ENCODE measurements at regions not wholly inside any gene's neighbourhood (a gene's known extent, or its start where the extent isn't known, plus 50 kb on each side); places are given as distances from the start of the nearest gene placed in this dataset.
A peak's percentile ranks its signal among the peaks of the same experiment; 100 is the strongest.

GRCh38 chr18:10057894-10058791, 144.3 kb downstream of the VAPA start:
- peak; percentile 30 for ATAC-seq
- Histone ChIP-seq H3K4me3 (no peak overlapping the region), H3K36me3 (ENCODE audit: low read depth) (no peaks in the 10 kb centered on the region), H3K9me3 (no peaks in the 10 kb centered on the region), H3K4me1 (ENCODE audit: low read depth) (peaks cover 2% of the 10 kb centered on the region)
- intact Hi-C loops (cut with DNase I, micrococcal nuclease) = no loop called here
- DNase-seq = no peak
- TF ChIP-seq CTCF (IDR thresholded peaks at IDR 0.05) = no peak

GRCh38 chr18:10059610-10060468, 146.0 kb downstream of the VAPA start:
- intact Hi-C loops (cut with DNase I, micrococcal nuclease) = no loop called here
- Histone ChIP-seq H3K36me3 (ENCODE audit: low read depth) (no peaks in the 10 kb centered on the region), H3K4me3 (no peak overlapping the region), H3K4me1 (ENCODE audit: low read depth) (peaks cover 2% of the 10 kb centered on the region), H3K9me3 (no peaks in the 10 kb centered on the region)
- no peak for TF ChIP-seq CTCF (IDR thresholded peaks at IDR 0.05)
- ATAC-seq (no peak), DNase-seq (no peak)

GRCh38 chr18:10060469-10060782, 146.6 kb downstream of the VAPA start:
- intact Hi-C loops (cut with DNase I, micrococcal nuclease) = no loop called here
- H3K9me3 ChIP-seq = no peaks in the 10 kb centered on the region
- ATAC-seq (no peak), DNase-seq (no peak)
- TF ChIP-seq CTCF (IDR thresholded peaks at IDR 0.05) = no peak
- peaks cover 2% of the 10 kb centered on the region for H3K4me1 ChIP-seq (ENCODE audit: low read depth)
- no peaks in the 10 kb centered on the region for H3K36me3 ChIP-seq (ENCODE audit: low read depth)
- H3K4me3 ChIP-seq = no peak overlapping the region

- Histone ChIP-seq H3K36me3 (ENCODE audit: low read depth) (no peaks in the 10 kb centered on the region), H3K9me3 (no peaks in the 10 kb centered on the region), H3K4me3 (no peak overlapping the region), H3K4me1 (ENCODE audit: low read depth) (peaks cover 2% of the 10 kb centered on the region)
- DNase-seq = no peak
- intact Hi-C loops (cut with DNase I, micrococcal nuclease) = no loop called here
- ATAC-seq = no peak
- no peak for TF ChIP-seq CTCF (IDR thresholded peaks at IDR 0.05)
Observed at GRCh38 chr18:10060841-10061240, 147.0 kb downstream of the VAPA start.

GRCh38 chr18:10061566-10062140, 147.8 kb downstream of the VAPA start:
- no peak for DNase-seq
- peaks cover 2% of the 10 kb centered on the region for H3K4me1 ChIP-seq (ENCODE audit: low read depth)
- ATAC-seq = no peak
- intact Hi-C loops (cut with DNase I, micrococcal nuclease) = no loop called here
- H3K9me3 ChIP-seq = no peaks in the 10 kb centered on the region
- no peak overlapping the region for H3K4me3 ChIP-seq
- H3K36me3 ChIP-seq (ENCODE audit: low read depth) = no peaks in the 10 kb centered on the region
- no peak for TF ChIP-seq CTCF (IDR thresholded peaks at IDR 0.05)
